ENCODE measurements at regions not wholly inside any gene's neighbourhood (a gene's known extent, or its start where the extent isn't known, plus 50 kb on each side); places are given as distances from the start of the nearest gene placed in this dataset.

DNA sequence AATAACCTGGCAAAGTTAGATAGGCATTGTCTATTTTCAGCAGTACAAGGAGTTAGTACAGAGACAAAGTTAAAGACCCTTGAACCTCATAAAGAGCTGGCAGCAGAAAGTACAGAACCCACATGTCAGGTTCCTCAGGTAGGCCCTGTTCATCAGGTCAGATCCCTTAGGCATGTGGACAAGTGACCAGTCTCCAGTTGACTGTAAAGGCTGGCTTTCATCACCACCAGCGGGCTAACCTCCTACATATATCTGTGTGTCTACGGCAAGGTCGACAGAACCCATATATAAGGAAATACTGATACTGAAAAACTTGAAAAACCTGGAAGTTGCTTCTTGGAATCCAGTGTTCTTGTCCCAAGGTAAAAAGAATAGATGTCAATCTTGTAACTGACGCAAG is 223.1 kb upstream of the SGK1 start:
- H3K36me3 ChIP-seq (ENCODE audit: control insufficient read depth in 2 of 2, extremely low read depth in 1 of 2, insufficient read depth in 2 of 2, low read length in 2 of 2): no peaks in the 10 kb centered on the region
- H3K4me3 ChIP-seq (replicated peaks in 1 of 3; ENCODE audit: insufficient read depth in 1 of 3, low read depth in 1 of 3, low read length in 3 of 3): no peak overlapping the region
- H3K27me3 ChIP-seq (ENCODE audit: control insufficient read depth in 2 of 2, insufficient read depth in 2 of 2, low read length in 2 of 2): no peaks in the 10 kb centered on the region
- no peak for FAIRE-seq
- dilution Hi-C loops (cut with MboI; ENCODE audit: extremely low pct_ligation_motif_present, low sequenced_read_pairs): loop anchor here (25.0 kb wide), 1 partner anchor 104 kb away; no protein-coding TSS in a partner anchor
- no peaks in the 10 kb centered on the region for H3K9me3 ChIP-seq (replicated peaks; ENCODE audit: control insufficient read depth, insufficient read depth, low read length)
- H2AFZ ChIP-seq (ENCODE audit: low read depth, low read length): no peak overlapping the region
- no TSS peak for BruUV-seq (replicated peaks)
- intact Hi-C loops (cut with micrococcal nuclease): no loop called here
- no peaks in the 10 kb centered on the region for H4K20me1 ChIP-seq (replicated peaks; ENCODE audit: control insufficient read depth, extremely low read depth, insufficient read depth, low read length)
- POLR2A ChIA-PET: no interaction called here
- H3K9ac ChIP-seq (replicated peaks; ENCODE audit: extremely low read depth, insufficient read depth, low read length): no peak overlapping the region
- H3K9me1 ChIP-seq (replicated peaks; ENCODE audit: control insufficient read depth, extremely low read depth, insufficient read depth, low read length): no peaks in the 10 kb centered on the region
- DNase-seq (ENCODE audit: low read depth, low spot score): no peak
- no peak for TF ChIP-seq FOS (IDR thresholded peaks at IDR 0.05; ENCODE audit: borderline replicate concordance, insufficient read depth, low read length)
- no peak for TF ChIP-seq JUN (IDR thresholded peaks at IDR 0.05; ENCODE audit: borderline replicate concordance, insufficient read depth, insufficient read length, low read depth)
- no peak for TF ChIP-seq POLR2A (IDR thresholded peaks at IDR 0.05; ENCODE audit: low read depth, low read length)
- no peak for TF ChIP-seq EZH2 (IDR thresholded peaks at IDR 0.05; ENCODE audit: borderline replicate concordance, low read depth, low read length, severe bottlenecking)
- no peak for TF ChIP-seq POLR2AphosphoS5 (IDR thresholded peaks at IDR 0.05; ENCODE audit: insufficient read depth, low read depth, low read length)
- TF ChIP-seq GATA2 (IDR thresholded peaks at IDR 0.05; ENCODE audit: insufficient read depth, insufficient read length, low read depth, low read length): no peak
- TF ChIP-seq, protein P1, sequence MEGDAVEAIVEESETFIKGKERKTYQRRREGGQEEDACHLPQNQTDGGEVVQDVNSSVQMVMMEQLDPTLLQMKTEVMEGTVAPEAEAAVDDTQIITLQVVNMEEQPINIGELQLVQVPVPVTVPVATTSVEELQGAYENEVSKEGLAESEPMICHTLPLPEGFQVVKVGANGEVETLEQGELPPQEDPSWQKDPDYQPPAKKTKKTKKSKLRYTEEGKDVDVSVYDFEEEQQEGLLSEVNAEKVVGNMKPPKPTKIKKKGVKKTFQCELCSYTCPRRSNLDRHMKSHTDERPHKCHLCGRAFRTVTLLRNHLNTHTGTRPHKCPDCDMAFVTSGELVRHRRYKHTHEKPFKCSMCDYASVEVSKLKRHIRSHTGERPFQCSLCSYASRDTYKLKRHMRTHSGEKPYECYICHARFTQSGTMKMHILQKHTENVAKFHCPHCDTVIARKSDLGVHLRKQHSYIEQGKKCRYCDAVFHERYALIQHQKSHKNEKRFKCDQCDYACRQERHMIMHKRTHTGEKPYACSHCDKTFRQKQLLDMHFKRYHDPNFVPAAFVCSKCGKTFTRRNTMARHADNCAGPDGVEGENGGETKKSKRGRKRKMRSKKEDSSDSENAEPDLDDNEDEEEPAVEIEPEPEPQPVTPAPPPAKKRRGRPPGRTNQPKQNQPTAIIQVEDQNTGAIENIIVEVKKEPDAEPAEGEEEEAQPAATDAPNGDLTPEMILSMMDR (IDR thresholded peaks at IDR 0.05; ENCODE audit: extremely low read depth in 1 of 2, insufficient read depth in 1 of 2, low read depth in 1 of 2, low read length in 2 of 2): no peak
- TF ChIP-seq, protein P2, sequence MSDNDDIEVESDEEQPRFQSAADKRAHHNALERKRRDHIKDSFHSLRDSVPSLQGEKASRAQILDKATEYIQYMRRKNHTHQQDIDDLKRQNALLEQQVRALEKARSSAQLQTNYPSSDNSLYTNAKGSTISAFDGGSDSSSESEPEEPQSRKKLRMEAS (IDR thresholded peaks at IDR 0.05; ENCODE audit: insufficient read depth, insufficient read length): no peak
- no peak for TF ChIP-seq MYC (IDR thresholded peaks at IDR 0.05; ENCODE audit: low read depth, low read length)
- peaks cover 6% of the 10 kb centered on the region for H3K4me1 ChIP-seq (ENCODE audit: control insufficient read depth, extremely low read depth, insufficient read depth, low read length)
- H3K79me2 ChIP-seq (ENCODE audit: control insufficient read depth, insufficient read depth, low read length): no peaks in the 10 kb centered on the region
- H3K27ac ChIP-seq (ENCODE audit: insufficient read depth, low read depth, low read length): no peak overlapping the region
- CTCF ChIA-PET: no interaction called here
- no peak overlapping the region for H3K4me2 ChIP-seq (ENCODE audit: insufficient read depth, low read length)

Measured in endothelial cell of umbilical vein (primary cell).